Activated T-cell treated with anti-CD3 and anti-CD28 coated beads, Interleukin-2, amount 50 U/mL, for 24 hours (primary cell): ENCODE measurements at regions not wholly inside any gene's neighbourhood (a gene's known extent, or its start where the extent isn't known, plus 50 kb on each side); places are given as distances from the start of the nearest gene placed in this dataset.
"Not testable (repeated sequence)": the region's sequence is repeated elsewhere in the genome, so short reads cannot be mapped to it uniquely, and the experiment has no call there.

ENCODE experiments used
- DNase-seq: peaks from one replicate; pipeline ENCODE4 v3.0.0-alpha.2; 2020
- H3K27ac Mint-ChIP-seq: 2 replicates; pipeline ENCODE4 v1.8.0; 2020; ENCODE audit warnings: mild to moderate bottlenecking, mixed read lengths
- H3K27me3 Mint-ChIP-seq: 2 replicates; pipeline ENCODE4 v1.8.0; 2020; ENCODE audit warnings: mixed read lengths
- H3K36me3 Mint-ChIP-seq: 2 replicates; pipeline ENCODE4 v1.8.0; 2020; ENCODE audit warnings: low read depth, mixed read lengths
- H3K4me1 Mint-ChIP-seq: 2 replicates; pipeline ENCODE4 v1.8.0; 2020; ENCODE audit warnings: low read depth, mixed read lengths
- H3K4me3 Mint-ChIP-seq: 2 replicates; pipeline ENCODE4 v1.8.0; 2020; ENCODE audit warnings: mild to moderate bottlenecking, moderate library complexity, mixed read lengths
- H3K9me3 Mint-ChIP-seq: 2 replicates; pipeline ENCODE4 v1.8.0; 2020; ENCODE audit warnings: mixed read lengths

DNA sequence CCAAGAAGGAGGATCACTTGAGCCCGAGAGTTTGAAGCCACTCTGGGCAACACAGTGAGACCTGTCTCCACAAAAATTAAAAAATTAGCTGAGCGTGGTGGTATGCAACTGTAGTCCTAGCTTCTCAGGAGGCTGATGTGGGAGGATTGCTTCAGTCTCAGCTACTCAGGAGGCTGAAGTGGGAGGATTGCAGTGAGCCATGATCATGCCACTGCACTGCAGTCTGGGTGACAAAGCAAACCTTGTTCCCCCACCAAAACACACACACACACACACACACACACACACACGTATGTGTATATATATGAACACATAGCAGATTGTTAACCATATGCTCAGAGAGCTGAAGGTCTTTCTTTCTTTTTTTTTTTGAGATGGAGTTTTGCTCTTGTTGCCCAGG, 157.5 kb upstream of the MAST4 start:
- no peak for DNase-seq
- H3K9me3 Mint-ChIP-seq, result no peaks in the 10 kb centered on the region
- no peaks in the 10 kb centered on the region for H3K36me3 Mint-ChIP-seq
- H3K4me3 Mint-ChIP-seq, result no peak overlapping the region
- H3K27ac Mint-ChIP-seq, result no peak overlapping the region
- peaks cover 18% of the 10 kb centered on the region for H3K4me1 Mint-ChIP-seq
- H3K27me3 Mint-ChIP-seq, result peaks cover 7% of the 10 kb centered on the region

- Mint-ChIP-seq H3K27me3 (peaks cover 7% of the 10 kb centered on the region), H3K27ac (peak overlapping the region; percentile 76), H3K9me3 (no peaks in the 10 kb centered on the region), H3K4me1 (peaks cover 18% of the 10 kb centered on the region), H3K36me3 (no peaks in the 10 kb centered on the region), H3K4me3 (peak overlapping the region; percentile 21)
- peak; percentile 48 for DNase-seq
Observed at GRCh38 chr5:66440202-66440680, 156.0 kb upstream of the MAST4 start.

- Mint-ChIP-seq H3K4me3 (no peak overlapping the region), H3K4me1 (peaks cover 18% of the 10 kb centered on the region), H3K36me3 (no peaks in the 10 kb centered on the region), H3K9me3 (no peaks in the 10 kb centered on the region), H3K27me3 (peaks cover 7% of the 10 kb centered on the region), H3K27ac (no peak overlapping the region)
- DNase-seq, result no peak
Observed at GRCh38 chr5:66441351-66441750, 154.8 kb upstream of the MAST4 start.

GRCh38 chr5:66442951-66443445, 153.2 kb upstream of the MAST4 start:
- H3K4me3 Mint-ChIP-seq, result no peak overlapping the region
- H3K27me3 Mint-ChIP-seq, result peaks cover 14% of the 10 kb centered on the region
- H3K9me3 Mint-ChIP-seq, result peaks cover 2% of the 10 kb centered on the region
- peaks cover 17% of the 10 kb centered on the region for H3K4me1 Mint-ChIP-seq
- H3K36me3 Mint-ChIP-seq, result no peaks in the 10 kb centered on the region
- no peak overlapping the region for H3K27ac Mint-ChIP-seq
- DNase-seq, result no peak

DNA sequence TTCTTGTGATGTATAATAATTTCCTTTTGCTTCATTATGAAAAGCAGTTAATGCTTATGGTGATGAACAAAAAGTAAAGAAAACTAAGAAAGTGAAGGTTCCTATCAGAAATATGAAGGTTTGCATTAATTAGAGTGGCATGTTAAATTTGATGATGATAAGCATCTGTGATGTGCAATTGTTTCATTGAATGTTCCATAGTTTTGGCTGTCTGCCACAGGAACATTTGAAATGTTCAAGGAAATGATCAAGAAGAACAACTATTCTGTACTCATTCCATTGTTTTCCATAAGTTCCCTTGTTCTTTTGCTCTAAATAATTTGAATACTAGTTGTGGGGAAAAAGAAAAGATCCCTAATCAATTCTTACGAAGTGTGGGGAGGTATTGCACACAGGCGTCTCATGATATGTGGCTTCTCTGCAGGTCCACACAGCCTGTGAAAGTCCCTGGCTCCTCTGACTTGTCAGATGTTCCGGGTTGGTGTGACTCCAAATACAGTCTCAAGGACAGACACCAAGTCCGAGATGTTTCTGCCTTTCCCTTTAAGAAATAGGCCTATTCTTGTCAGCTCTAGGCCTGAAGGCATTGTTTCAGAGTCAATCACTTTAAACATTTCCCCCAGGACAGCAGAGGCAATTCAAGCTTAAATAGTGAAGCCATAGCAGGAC, 152.6 kb upstream of the MAST4 start:
- no peak for DNase-seq
- H3K9me3 Mint-ChIP-seq, result peaks cover 2% of the 10 kb centered on the region
- peaks cover 17% of the 10 kb centered on the region for H3K27me3 Mint-ChIP-seq
- H3K4me1 Mint-ChIP-seq, result peaks cover 15% of the 10 kb centered on the region
- H3K27ac Mint-ChIP-seq, result no peak overlapping the region
- no peaks in the 10 kb centered on the region for H3K36me3 Mint-ChIP-seq
- H3K4me3 Mint-ChIP-seq, result no peak overlapping the region

GRCh38 chr5:66448070-66448469, 148.1 kb upstream of the MAST4 start:
- not testable (repeated sequence) for H3K4me3 Mint-ChIP-seq, H3K4me1 Mint-ChIP-seq, H3K27ac Mint-ChIP-seq, H3K9me3 Mint-ChIP-seq, DNase-seq, H3K36me3 Mint-ChIP-seq
- H3K27me3 Mint-ChIP-seq, result peaks cover 18% of the 10 kb centered on the region

GRCh38 chr5:66450237-66450636, 146.0 kb upstream of the MAST4 start:
- Mint-ChIP-seq H3K4me1 (no peaks in the 10 kb centered on the region), H3K9me3 (peaks cover 5% of the 10 kb centered on the region), H3K27me3 (peaks cover 18% of the 10 kb centered on the region), H3K36me3 (no peaks in the 10 kb centered on the region), H3K4me3 (no peak overlapping the region), H3K27ac (no peak overlapping the region)
- no peak for DNase-seq

DNA sequence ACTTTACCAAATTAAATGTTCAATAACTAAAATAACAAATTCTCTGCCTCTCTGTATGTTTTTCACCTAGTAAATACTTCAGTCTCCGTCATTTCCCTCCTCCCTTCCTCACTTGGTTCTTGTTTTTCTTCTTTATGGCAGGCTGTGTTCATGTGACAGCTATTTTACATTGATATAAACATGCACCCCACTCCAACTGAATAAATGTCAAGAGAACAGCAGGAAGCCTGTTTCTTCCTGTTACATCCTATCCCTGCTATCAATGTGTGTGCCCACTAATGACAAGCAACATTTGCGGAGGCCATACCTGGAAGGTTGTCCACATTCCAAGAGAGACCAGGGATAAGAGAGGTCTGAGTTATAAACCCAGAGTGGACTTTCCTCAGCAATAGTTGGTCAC, 145.2 kb upstream of the MAST4 start:
- Mint-ChIP-seq H3K36me3 (no peaks in the 10 kb centered on the region), H3K27ac (no peak overlapping the region), H3K9me3 (peaks cover 5% of the 10 kb centered on the region), H3K4me1 (no peaks in the 10 kb centered on the region), H3K27me3 (peaks cover 18% of the 10 kb centered on the region), H3K4me3 (no peak overlapping the region)
- no peak for DNase-seq

GRCh38 chr5:66452109-66452508, 144.1 kb upstream of the MAST4 start:
- H3K27me3 Mint-ChIP-seq, result peaks cover 20% of the 10 kb centered on the region
- DNase-seq, result no peak
- no peak overlapping the region for H3K4me3 Mint-ChIP-seq
- H3K36me3 Mint-ChIP-seq, result no peaks in the 10 kb centered on the region
- H3K27ac Mint-ChIP-seq, result no peak overlapping the region
- H3K9me3 Mint-ChIP-seq, result peaks cover 5% of the 10 kb centered on the region
- H3K4me1 Mint-ChIP-seq, result no peaks in the 10 kb centered on the region

DNA sequence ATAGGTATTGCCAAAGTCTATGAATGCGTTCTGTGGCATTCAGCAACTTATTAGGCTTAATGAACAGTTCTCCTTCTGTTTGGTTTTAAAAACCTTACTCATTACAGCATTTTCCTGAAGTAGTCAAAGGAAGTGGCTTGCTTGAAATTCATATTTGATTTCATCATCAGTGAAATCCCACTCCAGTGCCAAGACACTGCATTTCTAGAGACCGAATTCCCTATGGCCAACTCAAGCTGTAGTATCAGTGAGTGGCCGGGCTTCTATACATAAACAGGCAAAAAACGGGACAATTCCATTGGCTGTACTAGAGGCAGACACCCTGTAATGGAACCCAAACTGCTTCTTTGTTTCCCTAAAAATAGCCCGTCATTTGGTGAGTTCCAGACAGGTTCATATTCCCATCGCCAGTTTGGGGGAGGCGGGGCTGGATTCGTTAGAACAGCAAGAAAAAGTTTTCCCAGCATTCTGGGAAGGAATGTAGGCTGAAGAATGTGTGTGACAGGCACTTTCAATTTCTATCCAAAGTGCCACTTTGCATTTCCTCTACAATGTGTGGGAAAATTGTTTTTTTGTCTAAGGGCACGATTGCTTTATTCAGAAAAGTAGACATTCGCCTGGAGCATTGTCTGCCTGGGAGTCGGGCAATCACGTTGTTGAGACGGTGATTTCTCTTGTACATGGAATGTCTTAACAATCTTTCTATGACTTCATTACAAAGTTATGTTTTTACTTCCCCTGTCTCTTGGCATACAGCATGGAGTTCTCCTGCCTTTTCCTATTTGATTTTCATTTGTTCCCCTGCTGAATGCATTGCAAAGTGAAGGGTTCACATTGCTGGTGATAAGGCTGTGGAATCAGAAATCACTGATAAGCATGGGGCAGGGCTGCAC, 141.8 kb upstream of the MAST4 start:
- Mint-ChIP-seq H3K4me3 (no peak overlapping the region), H3K9me3 (no peaks in the 10 kb centered on the region), H3K27ac (no peak overlapping the region), H3K36me3 (no peaks in the 10 kb centered on the region), H3K4me1 (no peaks in the 10 kb centered on the region), H3K27me3 (peaks cover 12% of the 10 kb centered on the region)
- DNase-seq, result no peak

DNA sequence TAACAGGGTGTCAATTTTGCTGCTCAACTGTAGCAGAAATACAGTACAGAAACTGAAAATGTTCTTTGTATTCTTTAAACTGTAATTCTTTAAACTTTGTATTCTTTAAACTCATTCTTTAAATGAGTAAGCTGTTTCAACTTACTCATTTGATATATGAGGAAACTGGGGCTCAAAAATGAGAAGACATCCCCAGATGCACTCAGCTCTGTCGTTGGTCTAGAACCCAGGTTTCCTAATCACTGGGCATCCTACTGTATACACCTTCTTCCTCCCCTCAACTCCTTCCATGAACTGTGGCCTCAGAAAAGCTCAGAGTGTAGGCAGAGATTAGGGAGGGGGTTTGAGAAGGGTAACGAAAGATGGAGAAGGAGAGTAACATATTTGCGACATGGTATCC, 136.5 kb upstream of the MAST4 start:
- Mint-ChIP-seq H3K4me1 (no peaks in the 10 kb centered on the region), H3K4me3 (no peak overlapping the region), H3K27me3 (peaks cover 16% of the 10 kb centered on the region), H3K9me3 (no peaks in the 10 kb centered on the region), H3K36me3 (no peaks in the 10 kb centered on the region), H3K27ac (no peak overlapping the region)
- DNase-seq, result no peak

DNA sequence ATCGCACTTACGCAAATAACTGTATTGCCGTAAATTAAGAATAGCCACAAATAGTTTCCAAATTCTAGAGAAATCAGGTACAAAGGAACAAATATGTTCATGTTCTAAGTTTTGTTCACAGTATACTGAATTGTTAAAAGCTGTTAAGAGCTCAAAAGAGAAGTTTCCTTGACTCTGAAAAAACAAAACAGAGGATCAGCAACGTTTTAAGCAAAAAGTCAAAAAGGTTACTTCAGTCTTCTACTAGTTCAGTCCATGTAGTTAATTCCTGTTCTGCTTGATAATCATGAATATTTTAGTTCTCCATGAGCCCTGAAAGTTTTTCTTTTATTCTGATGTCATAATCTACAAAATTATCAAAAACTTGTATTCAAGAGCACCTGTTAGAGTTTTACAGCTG, 128.6 kb upstream of the MAST4 start:
- H3K4me3 Mint-ChIP-seq, result no peak overlapping the region
- no peaks in the 10 kb centered on the region for H3K36me3 Mint-ChIP-seq
- DNase-seq, result no peak
- H3K27ac Mint-ChIP-seq, result no peak overlapping the region
- H3K4me1 Mint-ChIP-seq, result no peaks in the 10 kb centered on the region
- peaks cover 6% of the 10 kb centered on the region for H3K27me3 Mint-ChIP-seq
- H3K9me3 Mint-ChIP-seq, result peaks cover 14% of the 10 kb centered on the region

GRCh38 chr5:66469684-66470083, 126.5 kb upstream of the MAST4 start:
- Mint-ChIP-seq H3K4me3 (no peak overlapping the region), H3K36me3 (no peaks in the 10 kb centered on the region), H3K9me3 (peaks cover 14% of the 10 kb centered on the region), H3K27me3 (peaks cover 7% of the 10 kb centered on the region), H3K27ac (no peak overlapping the region), H3K4me1 (no peaks in the 10 kb centered on the region)
- no peak for DNase-seq

DNA sequence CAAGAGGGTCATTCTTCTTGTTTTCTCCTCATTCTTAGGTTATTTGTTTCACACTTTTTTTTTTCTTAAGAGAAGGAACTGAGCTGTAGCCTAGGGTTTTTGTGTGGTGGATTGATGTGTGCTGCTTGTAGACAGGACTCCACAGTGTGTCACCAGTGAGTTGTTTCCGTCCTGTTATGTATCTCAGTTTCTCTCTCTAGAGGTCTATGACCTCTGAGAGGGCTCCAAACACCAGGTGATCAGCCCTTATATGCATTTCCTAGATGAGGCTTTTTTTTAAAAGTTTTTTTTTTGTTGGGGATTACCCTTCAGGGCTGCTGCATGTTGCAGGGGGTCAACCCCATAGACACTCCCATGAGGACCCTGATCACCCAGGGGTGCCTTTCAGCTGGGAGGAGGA, 124.2 kb upstream of the MAST4 start:
- peaks cover 10% of the 10 kb centered on the region for H3K27me3 Mint-ChIP-seq
- DNase-seq, result no peak
- H3K27ac Mint-ChIP-seq, result no peak overlapping the region

GRCh38 chr5:66475731-66476130, 120.5 kb upstream of the MAST4 start:
- DNase-seq, result no peak
- no peaks in the 10 kb centered on the region for H3K9me3 Mint-ChIP-seq
- peaks cover 10% of the 10 kb centered on the region for H3K27me3 Mint-ChIP-seq
- no peak overlapping the region for H3K27ac Mint-ChIP-seq
- no peaks in the 10 kb centered on the region for H3K4me1 Mint-ChIP-seq
- H3K36me3 Mint-ChIP-seq, result no peaks in the 10 kb centered on the region
- no peak overlapping the region for H3K4me3 Mint-ChIP-seq

More for the DNA sequence above, 124.2 kb upstream of the MAST4 start:
- no peak overlapping the region for H3K4me3 Mint-ChIP-seq
- H3K9me3 Mint-ChIP-seq, result peaks cover 10% of the 10 kb centered on the region
- no peaks in the 10 kb centered on the region for H3K36me3 Mint-ChIP-seq
- H3K4me1 Mint-ChIP-seq, result no peaks in the 10 kb centered on the region
